ENCODE measurements at regions not wholly inside any gene's neighbourhood (a gene's known extent, or its start where the extent isn't known, plus 50 kb on each side); places are given as distances from the start of the nearest gene placed in this dataset.

- DNase-seq, result no peak
These were observed 52.2 kb downstream of the POLR1D start for GRCh38 chr13:27673911-27674310.

- DNase-seq, result peak; percentile 39
These were observed 56.8 kb downstream of the POLR1D start for GRCh38 chr13:27678306-27679040.

- DNase-seq, result no peak
These were observed 57.7 kb downstream of the POLR1D start for GRCh38 chr13:27679396-27679795.

GRCh38 chr13:27679896-27680295, 58.2 kb downstream of the POLR1D start:
- DNase-seq, result no peak

- DNase-seq, result no peak
These were observed 58.8 kb downstream of the POLR1D start for GRCh38 chr13:27680465-27680864.

- no peak for DNase-seq
These were observed 69.5 kb downstream of the POLR1D start for GRCh38 chr13:27691207-27691606.

- DNase-seq, result no peak
These were observed 75.0 kb downstream of the POLR1D start for GRCh38 chr13:27696731-27697130.

- no peak for DNase-seq
These were observed 78.3 kb downstream of the POLR1D start for GRCh38 chr13:27699952-27700351.

GRCh38 chr13:27704681-27705080, 83.0 kb downstream of the POLR1D start:
- DNase-seq, result no peak

GRCh38 chr13:27708325-27708724, 84.0 kb upstream of the GSX1 start:
- no peak for DNase-seq

- no peak for DNase-seq
These were observed 82.5 kb upstream of the GSX1 start for GRCh38 chr13:27709779-27710178.

- no peak for DNase-seq
These were observed 79.9 kb upstream of the GSX1 start for GRCh38 chr13:27712421-27712820.

GRCh38 chr13:27713767-27714166, 78.5 kb upstream of the GSX1 start:
- no peak for DNase-seq

GRCh38 chr13:27721681-27722080, 70.6 kb upstream of the GSX1 start:
- DNase-seq, result no peak

GRCh38 chr13:27728271-27728670, 64.0 kb upstream of the GSX1 start:
- DNase-seq, result no peak

- no peak for DNase-seq
These were observed 62.1 kb upstream of the GSX1 start for GRCh38 chr13:27730191-27730590.
